Common myeloid progenitor, CD34-positive (primary cell): ENCODE measurements at regions not wholly inside any gene's neighbourhood (a gene's known extent, or its start where the extent isn't known, plus 50 kb on each side); places are given as distances from the start of the nearest gene placed in this dataset.

Source experiments
- CTCF ChIA-PET: fragments of 350-600 bp; sonication (Branson Sonifier 250); formaldehyde crosslinking; loops from one replicate; lab custom pipeline; 2021; ENCODE audit warnings: antibody characterized with exemption; lab: Charles Lee
- POLR2A ChIA-PET: fragments of 350-600 bp; sonication (Branson Sonifier 250); formaldehyde crosslinking; loops from one replicate; lab custom pipeline; 2021; ENCODE audit warnings: antibody characterized with exemption; lab: Charles Lee
- DNase-seq, 3 donors: peaks; one replicate each; pipeline versions ENCODE4 v3.0.0 to v3.0.0-alpha.2; 2013
- H3K27ac ChIP-seq, 2 experiments: 1 replicate in 1 of 2; 2 replicates in 1 of 2; pipeline ENCODE4 v1.7.0; 2013; ENCODE audit warnings: inconsistent platforms in 2 of 2, low read length in 2 of 2, mild to moderate bottlenecking in 2 of 2, low read depth in 1 of 2, moderate library complexity in 1 of 2; ENCODE audit not compliant: severe bottlenecking in 2 of 2, insufficient read depth in 1 of 2, poor library complexity in 1 of 2
- H3K27me3 ChIP-seq, 5 experiments: replicated peaks in 2 of 5; 1 replicate in 3 of 5; 2 replicates in 2 of 5; pipeline versions ENCODE4 v1.6.1 to v1.7.0; 2013; ENCODE audit warnings: low read length in 4 of 5, mild to moderate bottlenecking in 2 of 5, moderate library complexity in 2 of 5, inconsistent platforms in 1 of 5; ENCODE audit not compliant: insufficient read depth in 5 of 5, control insufficient read depth in 4 of 5
- H3K36me3 ChIP-seq, 4 experiments: 1 replicate in 2 of 4; 2 replicates in 2 of 4; pipeline versions ENCODE4 v1.6.1 to v1.7.0; 2013; ENCODE audit warnings: low read length in 3 of 4, control low read depth in 1 of 4, mild to moderate bottlenecking in 1 of 4; ENCODE audit not compliant: control insufficient read depth in 4 of 4, insufficient read depth in 4 of 4
- H3K4me1 ChIP-seq, 4 experiments: 1 replicate in 3 of 4; 2 replicates in 1 of 4; pipeline versions ENCODE4 v1.6.1 to v1.7.1; 2013; ENCODE audit warnings: low read length in 3 of 4, mild to moderate bottlenecking in 3 of 4, control low read depth in 1 of 4, inconsistent platforms in 1 of 4, moderate library complexity in 1 of 4; ENCODE audit not compliant: control insufficient read depth in 4 of 4, insufficient read depth in 4 of 4; ENCODE audit errors: control extremely low read depth in 1 of 4
- H3K4me3 ChIP-seq, 7 experiments: 1 replicate in 4 of 7; 2 replicates in 3 of 7; pipeline versions ENCODE4 v1.5.1 to v1.7.0; 2013; ENCODE audit warnings: mild to moderate bottlenecking in 7 of 7, low read length in 6 of 7, moderate library complexity in 6 of 7, inconsistent platforms in 2 of 7, low read depth in 2 of 7, control low read depth in 1 of 7; ENCODE audit not compliant: insufficient read depth in 4 of 7, control insufficient read depth in 1 of 7; ENCODE audit errors: extremely low read depth in 1 of 7
- H3K9me3 ChIP-seq, 5 experiments: 1 replicate in 4 of 5; 2 replicates in 1 of 5; pipeline versions ENCODE4 v1.6.1 to v1.7.1; 2013; ENCODE audit warnings: low read length in 4 of 5, mild to moderate bottlenecking in 2 of 5, inconsistent platforms in 1 of 5, low read depth in 1 of 5, moderate library complexity in 1 of 5; ENCODE audit not compliant: control insufficient read depth in 4 of 5, insufficient read depth in 2 of 5; ENCODE audit errors: control extremely low read depth in 1 of 5
- WGBS: methylation state at CpG from one replicate; pipeline ENCODE4 v1.1.5; 2013; ENCODE audit not compliant: insufficient coverage; 5-methylcytosine and 5-hydroxymethylcytosine counted together

GRCh38 chr2:71833855-71834560 lies 313.7 kb downstream of the CYP26B1 start:
- ChIA-PET CTCF (no interaction called here), POLR2A (no interaction called here)
- 92% methylated on average over 5 of the region's 6 CpGs for WGBS
- H3K4me3 ChIP-seq = no peak overlapping the region
- H3K27ac ChIP-seq = no peak overlapping the region
- no peaks in the 10 kb centered on the region for H3K36me3 ChIP-seq
- no peak for DNase-seq
- peaks cover 0 to 15% (median under 1%) of the 10 kb centered on the region in 5 experiments for H3K27me3 ChIP-seq
- no peaks in the 10 kb centered on the region for H3K4me1 ChIP-seq
- peaks cover 0 to 2% (median 0%) of the 10 kb centered on the region in 5 experiments for H3K9me3 ChIP-seq

DNA sequence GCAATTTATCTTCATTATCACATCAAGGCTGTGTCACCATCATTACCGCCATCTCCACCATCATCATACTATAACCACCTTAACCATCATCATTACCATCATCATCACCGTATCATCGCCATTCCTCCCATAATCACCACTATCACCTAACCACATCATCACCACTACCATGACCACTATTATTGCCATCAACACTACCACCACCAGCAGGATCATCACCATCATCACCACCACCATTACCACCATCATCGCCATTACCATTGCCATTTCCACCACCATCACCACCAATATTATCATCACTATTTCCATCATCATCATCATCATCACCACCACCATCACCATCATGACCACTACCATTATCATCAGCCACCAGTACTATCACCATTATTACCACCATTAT lies 314.4 kb downstream of the CYP26B1 start:
- no peak for DNase-seq
- Histone ChIP-seq H3K27ac (no peak overlapping the region), H3K27me3 (peaks cover 0 to 15% (median 1%) of the 10 kb centered on the region in 5 experiments), H3K4me3 (no peak overlapping the region), H3K36me3 (no peaks in the 10 kb centered on the region), H3K9me3 (peaks cover 0 to 2% (median 0%) of the 10 kb centered on the region in 5 experiments), H3K4me1 (no peaks in the 10 kb centered on the region)
- ChIA-PET CTCF (no interaction called here), POLR2A (no interaction called here)
- 100% methylated on average over 3 of the region's 4 CpGs for WGBS

- H3K4me3 ChIP-seq = no peak overlapping the region
- ChIA-PET POLR2A (no interaction called here), CTCF (no interaction called here)
- no peak overlapping the region for H3K27ac ChIP-seq
- no peaks in the 10 kb centered on the region for H3K4me1 ChIP-seq
- no peak for DNase-seq
- peaks cover 0 to 14% (median 1%) of the 10 kb centered on the region in 5 experiments for H3K27me3 ChIP-seq
- no peaks in the 10 kb centered on the region for H3K36me3 ChIP-seq
- H3K9me3 ChIP-seq = peaks cover 0 to 2% (median 0%) of the 10 kb centered on the region in 5 experiments
- WGBS = 97% methylated on average over 4 of the region's 4 CpGs
Observed at GRCh38 chr2:71832844-71833243, 314.8 kb downstream of the CYP26B1 start.

- ChIA-PET POLR2A (no interaction called here), CTCF (no interaction called here)
- Histone ChIP-seq H3K27ac (no peak overlapping the region), H3K36me3 (no peaks in the 10 kb centered on the region), H3K4me1 (no peaks in the 10 kb centered on the region), H3K4me3 (no peak overlapping the region), H3K9me3 (peaks cover 0 to 2% (median 0%) of the 10 kb centered on the region in 5 experiments), H3K27me3 (peaks cover 0 to 14% (median 1%) of the 10 kb centered on the region in 5 experiments)
- 100% methylated on average over 1 of the region's 1 CpG for WGBS
- DNase-seq = no peak
Observed at GRCh38 chr2:71832388-71832787, 315.3 kb downstream of the CYP26B1 start.

- Histone ChIP-seq H3K36me3 (no peaks in the 10 kb centered on the region), H3K4me1 (no peaks in the 10 kb centered on the region), H3K9me3 (peaks cover 0 to 2% (median 0%) of the 10 kb centered on the region in 5 experiments), H3K4me3 (no peak overlapping the region), H3K27me3 (peaks cover 0 to 14% (median 1%) of the 10 kb centered on the region in 5 experiments), H3K27ac (no peak overlapping the region)
- DNase-seq = no peak
- 79% methylated on average over 7 of the region's 7 CpGs for WGBS
- CTCF ChIA-PET = no interaction called here
- POLR2A ChIA-PET = no interaction called here
Observed at GRCh38 chr2:71831193-71831577, 316.5 kb downstream of the CYP26B1 start.

DNA sequence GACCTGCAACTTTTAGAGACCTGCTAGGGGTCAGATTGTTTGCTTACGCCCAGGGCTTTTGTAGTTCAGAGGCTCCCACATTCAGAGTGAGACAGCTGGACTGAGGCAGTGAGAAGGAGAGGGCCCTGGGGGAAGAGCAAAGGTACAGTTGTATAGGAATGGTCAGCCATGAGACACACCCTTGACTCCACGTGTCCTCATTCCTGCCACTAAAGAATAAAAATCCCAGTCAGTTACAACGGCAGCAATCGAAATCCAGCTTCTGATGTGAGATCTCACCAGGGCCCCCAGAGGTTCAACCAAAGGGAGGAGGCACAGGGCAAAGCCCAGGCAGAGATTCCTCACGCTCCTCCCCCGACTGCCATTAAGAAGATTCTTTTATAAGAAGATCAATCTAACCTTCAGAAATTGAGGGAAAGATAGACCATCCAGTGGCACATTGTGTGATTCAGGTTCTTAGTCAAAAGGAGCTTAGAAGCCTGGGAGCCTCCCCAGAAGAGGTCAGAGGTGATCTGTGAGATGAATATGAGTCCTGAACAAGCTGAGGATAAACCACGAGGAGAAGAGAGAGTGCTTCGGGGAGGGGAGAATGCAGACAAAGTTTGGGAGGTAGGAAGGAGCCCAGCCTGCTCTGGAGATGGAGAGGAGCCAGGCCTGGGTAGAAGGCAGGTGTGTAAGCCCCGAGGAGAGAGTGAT lies 317.0 kb downstream of the CYP26B1 start:
- H3K4me3 ChIP-seq = no peak overlapping the region
- H3K27me3 ChIP-seq = peaks cover 0 to 14% (median 1%) of the 10 kb centered on the region in 5 experiments
- H3K27ac ChIP-seq = no peak overlapping the region
- no peak for DNase-seq
- WGBS = 91% methylated on average over 7 of the region's 9 CpGs
- ChIA-PET POLR2A (no interaction called here), CTCF (no interaction called here)
- no peaks in the 10 kb centered on the region for H3K36me3 ChIP-seq
- peaks cover 0 to 2% (median 0%) of the 10 kb centered on the region in 5 experiments for H3K9me3 ChIP-seq
- no peaks in the 10 kb centered on the region for H3K4me1 ChIP-seq

- ChIA-PET POLR2A (no interaction called here), CTCF (no interaction called here)
- H3K27ac ChIP-seq = no peak overlapping the region
- WGBS = 100% methylated on average over 4 of the region's 6 CpGs
- H3K4me3 ChIP-seq = no peak overlapping the region
- no peaks in the 10 kb centered on the region for H3K4me1 ChIP-seq
- peaks cover 0 to 14% (median 1%) of the 10 kb centered on the region in 5 experiments for H3K27me3 ChIP-seq
- peaks cover 0 to 4% (median 0%) of the 10 kb centered on the region in 5 experiments for H3K9me3 ChIP-seq
- DNase-seq = no peak
- H3K36me3 ChIP-seq = no peaks in the 10 kb centered on the region
Observed at GRCh38 chr2:71829008-71829407, 318.7 kb downstream of the CYP26B1 start.
